ENCODE measurements at regions not wholly inside any gene's neighbourhood (a gene's known extent, or its start where the extent isn't known, plus 50 kb on each side); places are given as distances from the start of the nearest gene placed in this dataset.

- Histone ChIP-seq H3K9ac (ENCODE audit: insufficient read depth in 1 of 2, low read depth in 2 of 2, low read length in 2 of 2) (no peak overlapping the region), H3K4me2 (ENCODE audit: insufficient read depth, low read length) (no peak overlapping the region), H3K79me2 (ENCODE audit: control insufficient read depth, insufficient read depth, low read length) (no peaks in the 10 kb centered on the region), H3K4me3 (no peak overlapping the region), H3K27ac (ENCODE audit: extremely low read depth, low read depth, low read length) (no peak overlapping the region), H2AFZ (ENCODE audit: low read depth, low read length) (no peak overlapping the region), H3K9me3 (replicated peaks; ENCODE audit: control insufficient read depth, insufficient read depth, low read depth, low read length) (no peaks in the 10 kb centered on the region), H3K9me1 (ENCODE audit: control insufficient read depth, insufficient read depth, low read length) (no peaks in the 10 kb centered on the region), H3K36me3 (ENCODE audit: control insufficient read depth, insufficient read depth, low read length) (no peaks in the 10 kb centered on the region), H3K27me3 (ENCODE audit: control insufficient read depth in 2 of 2, insufficient read depth in 2 of 2, low read length in 2 of 2) (peaks cover 4 to 28% of the 10 kb centered on the region in 2 experiments; a peak in 4 of 5 replicates), H4K20me1 (replicated peaks; ENCODE audit: control insufficient read depth, insufficient read depth, low read length) (no peaks in the 10 kb centered on the region), H3K4me1 (replicated peaks in 1 of 2; ENCODE audit: control insufficient read depth in 2 of 2, insufficient read depth in 2 of 2, low read length in 2 of 2) (no peaks in the 10 kb centered on the region; a peak in 1 of 5 replicates)
- FAIRE-seq: no peak
- CTCF ChIA-PET (ENCODE audit: low intra/inter-chr PET ratio): no interaction called here
- in situ Hi-C loops (cut with MboI): no loop called here
- POLR2A ChIA-PET: no interaction called here
- ATAC-seq: no peak
- 8% methylated on average over 5 of the region's 5 CpGs for WGBS (ENCODE audit: insufficient coverage, low coverage, missing lambda C conversion rate)
- DNase-seq (ENCODE audit: extremely low read depth in 1 of 4, low spot score in 3 of 4): no peak
- intact Hi-C loops (cut with micrococcal nuclease): no loop called here
- BruUV-seq (replicated peaks): no TSS peak
- no peak for TF ChIP-seq PKNOX1 (IDR thresholded peaks at IDR 0.05)
- TF ChIP-seq PRDM10 (IDR thresholded peaks at IDR 0.05; ENCODE audit: partially characterized antibody): no peak
Observed at GRCh38 chr10:4067531-4067930, 282.5 kb upstream of the KLF6 start.

Measured in K562 (cell line).